Activated naive CD8-positive, alpha-beta T cell treated with anti-CD3 and anti-CD28 coated beads, Interleukin-2, amount 10 ng/mL, durations not matched to agents 7 days and 5 days (primary cell): ENCODE measurements at regions not wholly inside any gene's neighbourhood (a gene's known extent, or its start where the extent isn't known, plus 50 kb on each side); places are given as distances from the start of the nearest gene placed in this dataset.

Experiments
- ATAC-seq: fragments of 150-1000 bp; cut with Tn5 transposase; one replicate; pipeline ENCODE4 v1.10.0; 2021; ENCODE audit warnings: low read depth, moderate library complexity
- POLR2A ChIA-PET: fragments of 350-600 bp; sonication (Branson Sonifier 250); formaldehyde crosslinking; loops from one replicate; lab custom pipeline; 2021; ENCODE audit warnings: antibody characterized with exemption; lab: Charles Lee
- DNase-seq: peaks from one replicate; pipeline ENCODE4 v3.0.0; 2021
- H3K27ac Mint-ChIP-seq: one replicate; pipeline ENCODE4 v1.8.0; 2022; ENCODE audit warnings: mild to moderate bottlenecking, mixed read lengths
- H3K27me3 Mint-ChIP-seq: one replicate; pipeline ENCODE4 v1.8.0; 2022; ENCODE audit warnings: mild to moderate bottlenecking, moderate library complexity, mixed read lengths
- H3K36me3 Mint-ChIP-seq: one replicate; pipeline ENCODE4 v1.8.0; 2021; ENCODE audit warnings: mild to moderate bottlenecking, mixed read lengths
- H3K4me1 Mint-ChIP-seq: one replicate; pipeline ENCODE4 v1.8.0; 2021; ENCODE audit warnings: mixed read lengths
- H3K4me3 Mint-ChIP-seq: one replicate; pipeline ENCODE4 v1.8.0; 2022; ENCODE audit warnings: mild to moderate bottlenecking, moderate library complexity, mixed read lengths
- H3K9me3 Mint-ChIP-seq: one replicate; pipeline ENCODE4 v1.8.0; 2021; ENCODE audit warnings: mixed read lengths

DNA sequence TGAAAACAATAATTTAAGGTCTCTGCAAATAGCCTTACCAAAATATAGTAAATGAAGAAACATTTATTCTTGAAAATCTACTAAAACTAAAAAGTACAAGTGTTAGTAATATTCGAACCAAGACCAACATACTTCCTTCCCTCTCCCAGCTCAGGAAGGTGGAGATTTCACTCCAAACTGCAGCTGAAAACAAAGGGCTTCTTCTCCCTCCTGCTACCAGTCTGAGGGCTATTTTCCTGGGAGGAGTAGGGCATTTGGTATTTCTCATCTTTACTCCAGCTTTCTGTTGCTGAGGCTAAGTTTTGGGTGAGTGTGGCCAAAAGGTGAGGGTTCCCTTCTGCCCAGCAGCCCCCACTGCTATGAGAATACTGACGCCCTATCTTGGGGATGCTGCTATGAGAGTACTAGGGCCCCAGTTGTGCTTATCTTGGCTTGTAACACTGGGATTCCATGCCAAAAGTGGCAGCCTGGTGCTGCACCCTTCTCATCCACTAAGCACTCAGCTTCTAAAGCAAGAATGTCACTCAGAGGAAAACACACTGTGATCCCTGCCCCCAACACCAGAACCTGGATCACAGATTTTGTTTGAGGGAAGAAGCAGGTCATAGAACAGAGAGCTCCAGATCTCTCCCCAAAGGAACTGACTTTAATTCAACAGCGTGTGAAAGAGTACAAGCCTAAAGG, 130.7 kb upstream of the KLF7 start:
- ATAC-seq (no peak), DNase-seq (no peak)
- H3K9me3 Mint-ChIP-seq = peaks cover 13% of the 10 kb centered on the region
- H3K27me3 Mint-ChIP-seq = peaks cover 3% of the 10 kb centered on the region
- H3K27ac Mint-ChIP-seq = no peak overlapping the region
- H3K36me3 Mint-ChIP-seq = peaks cover 2% of the 10 kb centered on the region
- POLR2A ChIA-PET = no interaction called here
- H3K4me1 Mint-ChIP-seq = no peaks in the 10 kb centered on the region
- H3K4me3 Mint-ChIP-seq = no peak overlapping the region

DNA sequence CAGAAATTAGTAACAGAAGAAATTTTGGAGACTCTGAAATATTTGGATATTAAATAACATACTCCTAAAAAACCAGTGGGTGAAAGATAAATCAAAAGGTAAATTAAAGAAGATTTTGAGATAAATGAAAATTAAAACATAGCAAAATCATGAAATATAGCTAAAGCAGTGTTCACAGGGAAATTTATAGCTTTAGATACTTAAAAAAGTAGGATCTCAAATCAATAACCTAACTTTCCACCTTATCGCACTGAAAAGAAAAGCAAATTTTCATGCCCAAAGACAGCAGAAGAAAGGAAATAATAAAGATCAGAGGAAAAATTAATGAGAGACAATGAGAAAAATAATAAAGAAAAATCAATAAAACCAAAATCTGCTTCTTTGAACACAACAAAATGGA, 135.1 kb upstream of the KLF7 start:
- H3K36me3 Mint-ChIP-seq = peaks cover 3% of the 10 kb centered on the region
- peaks cover 9% of the 10 kb centered on the region for H3K27me3 Mint-ChIP-seq
- peaks cover 5% of the 10 kb centered on the region for H3K9me3 Mint-ChIP-seq
- H3K27ac Mint-ChIP-seq = no peak overlapping the region
- H3K4me3 Mint-ChIP-seq = no peak overlapping the region
- ATAC-seq (no peak), DNase-seq (no peak)
- no peaks in the 10 kb centered on the region for H3K4me1 Mint-ChIP-seq
- POLR2A ChIA-PET = no interaction called here

DNA sequence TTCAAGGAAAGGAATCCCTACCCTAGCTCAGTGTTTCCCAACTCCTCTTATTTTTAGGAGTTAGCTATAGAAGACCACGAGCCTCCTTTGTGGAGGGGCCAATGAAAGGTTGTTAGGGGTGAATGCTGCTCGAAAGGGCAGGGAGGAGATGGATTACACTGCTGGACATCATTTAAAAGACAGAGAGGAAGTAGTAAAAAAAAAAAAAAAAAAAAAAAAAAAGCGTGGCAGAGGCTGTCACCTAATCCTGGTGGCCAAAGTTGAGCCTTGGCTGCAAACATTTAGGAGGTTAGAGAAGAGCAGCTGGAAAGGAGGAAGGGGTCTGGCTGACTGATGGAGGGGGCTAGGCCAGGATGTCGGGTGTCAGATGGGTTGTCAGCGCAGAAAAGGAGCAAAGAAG, 139.0 kb upstream of the KLF7 start:
- no peak overlapping the region for H3K27ac Mint-ChIP-seq
- H3K9me3 Mint-ChIP-seq = peaks cover 5% of the 10 kb centered on the region
- peaks cover 6% of the 10 kb centered on the region for H3K4me1 Mint-ChIP-seq
- H3K36me3 Mint-ChIP-seq = peaks cover 1% of the 10 kb centered on the region
- POLR2A ChIA-PET = no interaction called here
- no peak overlapping the region for H3K4me3 Mint-ChIP-seq
- peaks cover 11% of the 10 kb centered on the region for H3K27me3 Mint-ChIP-seq
- ATAC-seq (no peak), DNase-seq (no peak)

DNA sequence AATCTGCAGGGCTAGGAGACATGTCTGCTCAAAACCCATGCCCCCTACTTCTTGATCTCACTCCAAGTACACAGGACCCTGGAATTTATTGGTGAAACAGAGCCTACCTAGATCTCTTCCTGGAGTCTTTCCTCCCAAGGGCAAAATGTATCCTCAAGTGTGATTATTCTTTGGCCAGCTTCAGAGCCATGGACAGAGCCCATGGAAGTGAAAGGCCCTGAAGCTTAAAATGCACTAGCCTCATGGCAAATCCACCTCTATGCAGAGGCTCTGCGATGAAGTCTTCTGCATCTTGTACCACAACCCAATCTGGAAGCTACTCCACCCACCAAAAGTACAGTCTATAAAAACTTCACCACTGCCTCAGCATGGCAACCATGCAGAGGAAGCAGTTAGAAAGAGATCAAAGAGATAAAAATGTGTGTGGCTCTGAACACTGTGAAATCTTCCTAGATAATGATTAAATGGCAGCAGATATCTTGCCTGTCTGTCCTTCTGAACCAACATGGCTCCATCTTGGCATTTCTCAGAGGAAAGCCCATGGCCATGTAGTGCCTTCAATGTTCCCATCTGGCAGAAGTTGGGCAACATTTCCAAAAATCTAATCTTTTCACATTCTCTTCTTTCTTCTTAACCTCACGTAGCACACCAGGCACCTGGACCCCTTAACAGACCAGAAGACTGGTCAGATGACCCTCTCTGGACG, 142.9 kb upstream of the KLF7 start:
- Mint-ChIP-seq H3K36me3 (no peaks in the 10 kb centered on the region), H3K4me1 (peaks cover 14% of the 10 kb centered on the region), H3K27me3 (peaks cover 8% of the 10 kb centered on the region), H3K27ac (no peak overlapping the region), H3K9me3 (no peaks in the 10 kb centered on the region), H3K4me3 (no peak overlapping the region)
- DNase-seq (no peak), ATAC-seq (peak; percentile 51)
- POLR2A ChIA-PET = no interaction called here

DNA sequence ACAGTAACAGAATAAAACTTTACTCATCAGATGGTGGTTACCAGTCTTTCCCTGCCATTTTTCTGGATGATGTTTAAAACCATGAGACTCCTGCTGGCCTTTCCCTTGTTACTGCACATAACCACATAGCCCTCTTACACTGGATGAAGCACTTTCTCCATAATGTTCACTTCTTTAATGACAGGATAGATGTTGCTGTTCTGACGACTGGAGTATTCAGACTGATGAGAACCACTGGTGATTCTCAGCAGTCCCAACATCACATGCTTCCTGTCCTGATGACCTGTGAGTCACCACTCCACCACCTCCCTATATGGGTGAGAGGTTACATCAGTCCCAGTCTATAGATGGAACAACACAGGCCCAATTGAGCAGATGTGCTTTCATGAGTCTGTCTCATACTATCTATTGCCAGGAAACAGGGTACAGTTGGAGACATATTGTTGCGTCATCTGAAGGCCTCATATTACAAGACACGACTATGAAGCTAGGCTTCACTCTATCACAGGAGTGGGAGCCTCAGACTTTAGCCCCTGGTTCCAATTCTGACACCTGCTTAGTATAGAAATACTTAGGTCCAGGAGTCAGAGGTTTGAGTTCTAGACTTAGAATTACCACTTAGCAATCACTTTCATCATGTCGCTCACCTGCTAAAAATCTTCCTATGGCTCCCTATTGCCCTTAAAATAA, 145.7 kb upstream of the KLF7 start:
- DNase-seq (no peak), ATAC-seq (peak; percentile 60)
- POLR2A ChIA-PET = no interaction called here
- peaks cover 14% of the 10 kb centered on the region for H3K4me1 Mint-ChIP-seq
- H3K9me3 Mint-ChIP-seq = no peaks in the 10 kb centered on the region
- no peaks in the 10 kb centered on the region for H3K27me3 Mint-ChIP-seq
- no peak overlapping the region for H3K4me3 Mint-ChIP-seq
- H3K36me3 Mint-ChIP-seq = no peaks in the 10 kb centered on the region
- H3K27ac Mint-ChIP-seq = no peak overlapping the region

DNA sequence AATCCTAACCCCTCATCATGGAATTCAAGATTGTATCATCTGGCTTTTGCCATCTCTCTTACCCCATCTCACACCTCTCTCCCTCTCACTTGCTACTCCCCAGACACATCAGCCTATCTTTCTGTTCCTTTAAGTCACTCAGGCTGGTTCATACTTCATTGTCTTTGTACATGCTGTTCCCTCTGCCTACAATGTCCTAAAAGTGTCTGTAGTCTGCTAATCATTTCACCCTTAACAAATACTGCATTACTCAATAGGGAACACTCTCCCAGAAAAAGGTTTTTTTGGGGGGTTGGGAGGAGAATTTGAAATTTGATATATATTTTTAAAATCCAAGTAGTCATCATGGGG, 146.2 kb upstream of the KLF7 start:
- POLR2A ChIA-PET = no interaction called here
- Mint-ChIP-seq H3K36me3 (no peaks in the 10 kb centered on the region), H3K27me3 (no peaks in the 10 kb centered on the region), H3K4me1 (peaks cover 14% of the 10 kb centered on the region), H3K4me3 (no peak overlapping the region), H3K27ac (no peak overlapping the region), H3K9me3 (no peaks in the 10 kb centered on the region)
- DNase-seq (no peak), ATAC-seq (no peak)

DNA sequence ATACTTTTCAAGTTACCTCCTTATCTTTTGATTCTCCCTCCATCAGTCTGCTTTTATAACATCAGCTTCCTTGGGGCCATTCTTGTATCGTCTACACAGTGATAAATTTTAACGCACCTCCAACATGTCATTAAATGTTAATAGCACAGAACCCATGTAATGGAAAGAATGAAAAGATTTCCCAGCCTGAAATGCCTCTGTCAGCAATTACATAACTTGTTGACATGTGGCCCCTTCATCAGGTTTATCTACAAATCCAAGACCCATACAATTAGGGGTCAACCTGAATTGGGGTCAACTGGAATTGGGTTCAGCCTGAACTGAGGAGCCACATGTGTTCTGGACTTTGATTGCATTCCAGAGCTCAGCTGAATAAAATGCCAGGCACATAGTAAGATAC, 148.2 kb upstream of the KLF7 start:
- Mint-ChIP-seq H3K4me1 (peaks cover 8% of the 10 kb centered on the region), H3K9me3 (peaks cover 4% of the 10 kb centered on the region), H3K27ac (no peak overlapping the region), H3K4me3 (no peak overlapping the region), H3K27me3 (no peaks in the 10 kb centered on the region), H3K36me3 (no peaks in the 10 kb centered on the region)
- ATAC-seq (no peak), DNase-seq (no peak)
- POLR2A ChIA-PET = no interaction called here

DNA sequence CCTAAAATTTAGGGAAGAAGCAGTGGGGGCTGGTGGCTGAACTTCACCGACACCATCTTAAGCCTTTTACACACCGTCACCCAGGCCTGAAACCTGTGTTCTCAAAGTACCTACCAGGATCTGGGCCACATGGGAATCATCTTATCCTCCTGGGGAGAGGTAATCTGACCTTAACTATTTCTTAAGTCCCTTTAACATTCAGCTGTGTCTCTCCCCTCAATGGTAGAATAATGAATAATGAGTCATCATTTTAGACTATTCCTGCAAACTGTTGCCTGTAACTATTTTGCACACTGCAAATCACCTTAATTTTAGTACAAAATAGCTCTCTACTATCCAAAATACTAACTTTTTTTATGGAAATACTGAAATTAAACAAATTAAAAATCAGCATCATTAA, 149.4 kb upstream of the KLF7 start:
- H3K9me3 Mint-ChIP-seq = peaks cover 5% of the 10 kb centered on the region
- POLR2A ChIA-PET = no interaction called here
- H3K4me1 Mint-ChIP-seq = peaks cover 7% of the 10 kb centered on the region
- H3K27ac Mint-ChIP-seq = no peak overlapping the region
- no peaks in the 10 kb centered on the region for H3K36me3 Mint-ChIP-seq
- DNase-seq (no peak), ATAC-seq (no peak)
- no peak overlapping the region for H3K4me3 Mint-ChIP-seq
- H3K27me3 Mint-ChIP-seq = peaks cover under 1% of the 10 kb centered on the region

DNA sequence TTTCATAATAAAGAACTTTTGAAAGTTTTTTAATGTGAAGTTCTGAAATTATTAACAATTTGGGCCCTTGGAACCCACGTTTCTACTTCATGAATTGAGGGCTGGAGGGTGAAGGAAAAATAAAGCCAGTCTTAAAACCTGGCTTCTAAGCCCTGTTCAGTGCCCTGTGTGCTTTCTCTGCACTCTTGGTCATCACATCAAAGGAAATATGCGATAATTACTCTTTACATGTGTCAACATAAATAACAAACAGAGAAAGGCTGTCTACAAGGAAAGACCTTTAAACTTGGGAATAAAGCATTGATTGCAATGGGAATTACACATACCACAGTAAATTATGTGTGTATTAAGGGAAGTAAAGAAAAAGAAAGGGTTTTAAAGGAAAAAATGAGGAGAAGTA, 150.7 kb upstream of the KLF7 start:
- no peaks in the 10 kb centered on the region for H3K36me3 Mint-ChIP-seq
- H3K27ac Mint-ChIP-seq = no peak overlapping the region
- H3K4me1 Mint-ChIP-seq = peaks cover 3% of the 10 kb centered on the region
- peaks cover 4% of the 10 kb centered on the region for H3K27me3 Mint-ChIP-seq
- no peak for DNase-seq
- H3K9me3 Mint-ChIP-seq = peaks cover 5% of the 10 kb centered on the region
- POLR2A ChIA-PET = no interaction called here
- H3K4me3 Mint-ChIP-seq = no peak overlapping the region
- ATAC-seq = no peak

DNA sequence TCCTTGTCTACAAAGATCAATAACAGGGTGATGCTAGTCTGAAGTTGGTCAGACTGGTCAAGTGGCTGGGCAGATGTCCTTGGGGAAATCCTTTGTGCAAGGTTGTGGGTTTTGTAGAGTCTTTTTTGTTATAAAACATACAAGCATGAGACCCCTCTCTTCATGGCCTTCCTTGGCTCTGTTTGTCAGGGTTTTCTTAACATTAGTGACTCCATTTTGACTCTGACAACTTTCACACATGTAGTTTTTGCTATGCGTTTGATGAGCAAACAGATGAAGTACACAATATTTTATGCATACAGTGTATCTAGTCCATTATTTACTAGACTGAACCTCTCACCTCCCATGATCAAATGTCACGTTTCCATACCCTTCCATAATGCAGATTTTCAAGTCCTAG, 151.2 kb upstream of the KLF7 start:
- Mint-ChIP-seq H3K9me3 (peaks cover 5% of the 10 kb centered on the region), H3K27me3 (peaks cover 4% of the 10 kb centered on the region), H3K4me1 (peaks cover 2% of the 10 kb centered on the region), H3K36me3 (no peaks in the 10 kb centered on the region), H3K27ac (no peak overlapping the region), H3K4me3 (no peak overlapping the region)
- ATAC-seq (no peak), DNase-seq (no peak)
- POLR2A ChIA-PET = no interaction called here

DNA sequence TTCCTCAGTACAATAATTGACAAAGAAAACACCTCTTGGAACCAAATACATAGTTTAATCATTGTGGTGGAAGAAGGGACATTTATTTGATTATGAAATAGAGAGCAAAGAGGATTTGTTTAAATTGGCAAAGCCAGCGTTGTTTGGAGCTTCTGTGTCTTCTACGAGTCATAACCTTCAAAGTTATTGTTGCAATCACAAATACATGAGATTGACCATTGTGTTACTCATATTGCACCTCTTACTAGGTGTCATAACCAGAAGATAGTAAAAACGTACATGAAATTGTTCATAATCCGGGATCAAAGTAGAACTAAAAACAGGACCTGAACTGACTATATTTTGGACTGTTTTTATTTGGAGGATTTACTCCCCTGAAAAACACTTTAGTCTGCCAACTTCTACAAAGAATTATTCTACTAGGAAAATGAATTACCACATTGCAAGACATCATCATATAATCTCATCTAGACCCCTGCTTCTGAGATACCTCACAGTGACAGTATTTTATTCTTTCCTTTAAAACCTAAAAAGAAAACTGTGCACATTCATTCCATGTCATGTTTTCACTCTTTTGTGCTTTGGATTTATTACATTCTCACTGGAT, 151.7 kb upstream of the KLF7 start:
- DNase-seq (no peak), ATAC-seq (no peak)
- no peak overlapping the region for H3K4me3 Mint-ChIP-seq
- no peak overlapping the region for H3K27ac Mint-ChIP-seq
- H3K4me1 Mint-ChIP-seq = no peaks in the 10 kb centered on the region
- H3K9me3 Mint-ChIP-seq = peaks cover 5% of the 10 kb centered on the region
- H3K27me3 Mint-ChIP-seq = peaks cover 4% of the 10 kb centered on the region
- no peaks in the 10 kb centered on the region for H3K36me3 Mint-ChIP-seq
- POLR2A ChIA-PET = no interaction called here

DNA sequence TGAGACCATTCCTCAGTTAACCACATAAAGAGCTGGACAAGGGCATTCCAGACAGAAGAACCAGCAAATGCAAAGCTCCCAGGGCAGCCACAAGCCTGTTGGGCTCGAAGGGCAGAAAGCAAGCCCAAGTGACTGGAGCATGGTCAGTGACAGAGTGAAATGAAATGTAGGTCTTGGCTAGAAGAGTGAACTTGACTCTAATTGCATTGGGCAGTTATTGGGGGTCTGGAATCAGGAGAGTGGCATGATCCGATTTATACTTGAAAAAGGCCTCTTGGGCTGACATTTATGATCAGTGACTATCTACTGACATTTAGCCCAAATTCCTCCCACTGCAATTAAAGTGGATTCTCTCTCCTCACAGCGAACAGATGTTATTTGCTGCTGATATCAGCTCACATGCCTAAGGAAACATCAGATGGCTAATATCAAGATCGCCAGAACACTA, 152.5 kb upstream of the KLF7 start:
- no peaks in the 10 kb centered on the region for H3K36me3 Mint-ChIP-seq
- no peaks in the 10 kb centered on the region for H3K4me1 Mint-ChIP-seq
- ATAC-seq (no peak), DNase-seq (no peak)
- peaks cover 4% of the 10 kb centered on the region for H3K27me3 Mint-ChIP-seq
- POLR2A ChIA-PET = no interaction called here
- no peak overlapping the region for H3K27ac Mint-ChIP-seq
- peaks cover 5% of the 10 kb centered on the region for H3K9me3 Mint-ChIP-seq
- no peak overlapping the region for H3K4me3 Mint-ChIP-seq

DNA sequence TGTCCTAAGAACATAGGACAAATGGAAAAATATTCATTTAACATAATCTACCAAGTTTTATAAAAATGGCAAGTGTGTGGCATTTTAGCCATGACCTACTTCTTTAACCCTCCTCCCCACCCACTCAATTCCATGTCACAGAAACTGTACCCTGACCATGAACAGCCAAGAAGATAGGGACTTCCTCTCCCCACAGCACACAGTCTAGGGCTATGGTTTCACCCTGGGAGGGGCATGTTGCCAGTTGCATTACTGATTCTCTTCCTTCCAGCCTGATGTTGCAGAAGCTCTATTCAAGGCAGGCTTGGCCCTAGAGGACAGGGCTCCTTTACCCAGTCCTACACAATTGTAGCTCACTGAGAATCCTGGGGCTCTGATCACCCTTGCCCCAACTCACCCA, 153.6 kb upstream of the KLF7 start:
- POLR2A ChIA-PET = no interaction called here
- no peak for ATAC-seq
- Mint-ChIP-seq H3K36me3 (no peaks in the 10 kb centered on the region), H3K27me3 (peaks cover 4% of the 10 kb centered on the region), H3K4me1 (peaks cover 1% of the 10 kb centered on the region), H3K4me3 (no peak overlapping the region), H3K27ac (no peak overlapping the region), H3K9me3 (peaks cover 5% of the 10 kb centered on the region)
- no peak for DNase-seq
